ENCODE measurements at regions not wholly inside any gene's neighbourhood (a gene's known extent, or its start where the extent isn't known, plus 50 kb on each side); places are given as distances from the start of the nearest gene placed in this dataset.

- Histone ChIP-seq H3K9me3 (ENCODE audit: control insufficient read depth, low read depth, low read length) (no peaks in the 10 kb centered on the region), H3K9me1 (ENCODE audit: control insufficient read depth, extremely low read depth, insufficient read depth, low read length) (no peaks in the 10 kb centered on the region), H3K9ac (ENCODE audit: control insufficient read depth, extremely low read depth, insufficient read depth, low read length) (no peak overlapping the region), H4K20me1 (ENCODE audit: control insufficient read depth, extremely low read depth, insufficient read depth, low read length) (no peaks in the 10 kb centered on the region), H3K27me3 (ENCODE audit: control insufficient read depth, extremely low read depth, insufficient read depth, low read length) (peaks cover 3% of the 10 kb centered on the region), H3K4me2 (ENCODE audit: control insufficient read depth, extremely low read depth, insufficient read depth, low read depth, low read length) (no peak overlapping the region), H2AFZ (ENCODE audit: control insufficient read depth, low read length) (no peak overlapping the region), H3K36me3 (ENCODE audit: control insufficient read depth in 2 of 2, extremely low read depth in 1 of 2, insufficient read depth in 2 of 2, low read length in 2 of 2) (no peaks in the 10 kb centered on the region), H3K79me2 (ENCODE audit: control insufficient read depth, insufficient read depth, low read length) (no peaks in the 10 kb centered on the region), H3K4me1 (ENCODE audit: control insufficient read depth, extremely low read depth, insufficient read depth, low read length) (no peaks in the 10 kb centered on the region), H3K4me3 (ENCODE audit: control insufficient read depth in 2 of 3, extremely low read depth in 1 of 3, insufficient read depth in 2 of 3, low read depth in 1 of 3, low read length in 3 of 3) (no peak overlapping the region), H3K27ac (ENCODE audit: control insufficient read depth, insufficient read depth, low read length) (no peak overlapping the region)
- TF ChIP-seq EZH2 (IDR thresholded peaks at IDR 0.05; ENCODE audit: low read length): no peak
- dilution Hi-C loops (cut with MboI; ENCODE audit: extremely low pct_ligation_motif_present, low sequenced_read_pairs): no loop called here
- DNase-seq (ENCODE audit: low read depth, low spot score) (no peak), FAIRE-seq (no peak)
Observed at GRCh38 chr9:16262477-16263261, 607.8 kb downstream of the BNC2 start.

DNA sequence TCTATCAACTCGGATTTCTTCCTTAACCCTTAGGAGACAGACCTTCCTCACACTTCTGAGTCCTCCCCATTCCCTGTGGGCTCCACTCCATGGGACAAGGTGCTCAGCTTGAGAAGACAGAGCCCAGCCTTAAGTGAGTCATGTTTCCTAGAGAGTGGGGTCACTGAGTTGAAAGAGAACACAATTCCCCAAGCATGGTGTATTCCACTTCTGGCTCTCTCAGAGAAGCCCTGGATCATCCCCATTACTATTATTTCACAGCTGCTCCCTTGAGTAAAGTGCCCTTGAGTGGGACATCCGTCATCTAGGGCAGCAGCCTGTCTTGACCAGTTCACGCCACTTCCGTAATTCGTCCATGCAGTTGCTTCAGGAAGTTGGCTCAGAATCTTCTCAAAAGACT, 604.8 kb downstream of the BNC2 start:
- Histone ChIP-seq H3K36me3 (ENCODE audit: control insufficient read depth in 2 of 2, extremely low read depth in 1 of 2, insufficient read depth in 2 of 2, low read length in 2 of 2) (no peaks in the 10 kb centered on the region), H3K9me1 (ENCODE audit: control insufficient read depth, extremely low read depth, insufficient read depth, low read length) (no peaks in the 10 kb centered on the region), H3K9ac (ENCODE audit: control insufficient read depth, extremely low read depth, insufficient read depth, low read length) (no peak overlapping the region), H3K27ac (ENCODE audit: control insufficient read depth, insufficient read depth, low read length) (no peak overlapping the region), H3K9me3 (ENCODE audit: control insufficient read depth, low read depth, low read length) (no peaks in the 10 kb centered on the region), H3K79me2 (ENCODE audit: control insufficient read depth, insufficient read depth, low read length) (no peaks in the 10 kb centered on the region), H3K4me2 (ENCODE audit: control insufficient read depth, extremely low read depth, insufficient read depth, low read depth, low read length) (no peak overlapping the region), H2AFZ (ENCODE audit: control insufficient read depth, low read length) (no peak overlapping the region), H3K4me3 (ENCODE audit: control insufficient read depth in 2 of 3, extremely low read depth in 1 of 3, insufficient read depth in 2 of 3, low read depth in 1 of 3, low read length in 3 of 3) (no peak overlapping the region), H3K27me3 (ENCODE audit: control insufficient read depth, extremely low read depth, insufficient read depth, low read length) (peaks cover 3% of the 10 kb centered on the region), H4K20me1 (ENCODE audit: control insufficient read depth, extremely low read depth, insufficient read depth, low read length) (no peaks in the 10 kb centered on the region), H3K4me1 (ENCODE audit: control insufficient read depth, extremely low read depth, insufficient read depth, low read length) (no peaks in the 10 kb centered on the region)
- FAIRE-seq (no peak), DNase-seq (ENCODE audit: low read depth, low spot score) (no peak)
- dilution Hi-C loops (cut with MboI; ENCODE audit: extremely low pct_ligation_motif_present, low sequenced_read_pairs): no loop called here
- TF ChIP-seq CTCF (optimal IDR thresholded peaks at IDR 0.05 in 1 of 3, IDR thresholded peaks at IDR 0.05 in 1 of 3, conservative IDR thresholded peaks at IDR 0.05 in 1 of 3; ENCODE audit: extremely low read depth in 1 of 3, insufficient read depth in 2 of 3, low read length in 3 of 3): no peak
